RCC 7860 (cell line): ENCODE measurements at regions not wholly inside any gene's neighbourhood (a gene's known extent, or its start where the extent isn't known, plus 50 kb on each side); places are given as distances from the start of the nearest gene placed in this dataset.

Experiments
- DNase-seq: peaks from one replicate; pipeline ENCODE4 v3.0.0-alpha.2; 2015; ENCODE audit warnings: low spot score
- FAIRE-seq: peaks from 2 replicates; lab custom pipeline; 2012; peaks lifted over from hg19 to GRCh38; lab: Jason Lieb, UNC

GRCh38 chr10:128596906-128597305 is 470.7 kb upstream of the MKI67 start:
- DNase-seq (no peak), FAIRE-seq (no peak)

DNA sequence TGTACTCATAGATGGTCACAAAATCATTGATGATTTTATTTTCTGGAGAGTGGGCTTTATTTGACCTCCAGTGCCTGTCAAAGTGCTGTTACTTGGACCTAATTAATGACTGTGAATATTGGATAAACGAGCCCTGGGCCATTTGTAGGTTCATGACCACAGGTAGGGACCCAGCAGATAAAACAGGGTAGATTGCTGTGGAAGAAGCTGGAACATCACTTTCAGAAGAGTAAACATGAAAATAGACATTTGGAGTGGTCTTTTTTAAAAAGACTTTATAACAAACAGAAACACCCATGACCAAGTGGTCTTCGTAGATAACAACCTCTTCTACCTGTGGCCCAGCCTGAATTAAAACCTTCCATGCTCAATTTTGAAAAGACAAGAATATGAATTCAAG is 472.8 kb upstream of the MKI67 start:
- FAIRE-seq = no peak
- no peak for DNase-seq

DNA sequence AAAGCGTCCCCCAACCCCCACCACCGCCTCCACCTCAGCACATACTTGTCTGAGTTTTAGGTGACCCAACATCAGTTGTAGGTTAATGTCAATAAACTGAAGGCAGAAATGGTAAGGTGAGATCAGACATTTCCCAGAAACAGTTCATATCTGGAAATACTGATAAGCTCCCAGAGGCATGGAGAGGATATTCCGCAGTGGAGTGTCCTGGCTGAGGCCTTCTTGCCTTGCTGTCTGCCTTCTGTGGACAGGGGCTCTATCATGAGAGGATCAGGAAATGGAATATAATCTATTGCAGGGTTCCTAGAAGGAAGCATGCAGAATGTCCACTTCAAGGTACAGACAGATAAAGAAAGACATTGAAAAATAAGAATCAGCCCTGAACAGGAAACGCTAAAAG is 473.3 kb upstream of the MKI67 start:
- DNase-seq (no peak), FAIRE-seq (no peak)

GRCh38 chr10:128602183-128602582 is 476.0 kb upstream of the MKI67 start:
- no peak for DNase-seq
- FAIRE-seq = no peak

GRCh38 chr10:128604025-128604424 is 477.8 kb upstream of the MKI67 start:
- DNase-seq = no peak
- no peak for FAIRE-seq

DNA sequence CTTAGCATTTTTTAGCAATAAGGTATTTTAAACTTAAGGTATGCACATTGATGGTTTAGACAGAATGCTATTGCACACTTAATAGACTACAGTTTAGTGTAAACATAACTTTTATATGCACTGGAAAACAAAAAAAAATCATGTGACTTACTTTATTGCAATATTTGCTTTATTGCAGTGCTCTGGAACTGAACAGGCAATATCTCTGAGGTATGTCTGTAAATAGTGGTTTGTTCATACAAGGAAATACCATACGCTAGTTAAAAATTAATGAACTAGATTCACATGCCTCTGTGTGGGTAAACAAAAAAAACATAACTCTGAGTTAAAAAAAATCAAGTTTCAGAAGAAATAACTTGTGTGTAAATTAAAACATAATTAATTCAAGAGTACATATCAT is 479.0 kb upstream of the MKI67 start:
- FAIRE-seq = no peak
- no peak for DNase-seq

DNA sequence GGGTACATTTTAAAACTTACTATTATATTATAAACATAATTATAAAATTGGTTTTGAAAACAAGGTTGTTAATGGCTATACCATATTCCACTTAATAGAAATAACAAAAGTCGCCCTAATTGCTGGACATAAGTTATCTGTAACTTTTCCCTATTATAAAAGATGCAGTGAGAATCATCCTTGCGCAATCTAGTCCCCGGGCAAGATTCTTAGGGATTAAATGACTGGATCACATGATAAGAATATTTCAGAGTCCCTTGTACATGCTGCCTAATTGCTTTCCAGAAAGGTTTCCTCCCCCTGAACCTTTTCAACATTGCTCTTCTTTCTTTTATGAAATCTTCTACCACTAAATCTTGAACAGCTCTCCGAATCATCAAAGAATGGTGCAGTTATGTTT is 479.8 kb upstream of the MKI67 start:
- no peak for FAIRE-seq
- DNase-seq = no peak

- FAIRE-seq (no peak), DNase-seq (no peak)
These were observed 482.6 kb upstream of the MKI67 start for GRCh38 chr10:128608791-128609190.

GRCh38 chr10:128609460-128609859 is 483.2 kb upstream of the MKI67 start:
- no peak for DNase-seq
- FAIRE-seq = no peak

DNA sequence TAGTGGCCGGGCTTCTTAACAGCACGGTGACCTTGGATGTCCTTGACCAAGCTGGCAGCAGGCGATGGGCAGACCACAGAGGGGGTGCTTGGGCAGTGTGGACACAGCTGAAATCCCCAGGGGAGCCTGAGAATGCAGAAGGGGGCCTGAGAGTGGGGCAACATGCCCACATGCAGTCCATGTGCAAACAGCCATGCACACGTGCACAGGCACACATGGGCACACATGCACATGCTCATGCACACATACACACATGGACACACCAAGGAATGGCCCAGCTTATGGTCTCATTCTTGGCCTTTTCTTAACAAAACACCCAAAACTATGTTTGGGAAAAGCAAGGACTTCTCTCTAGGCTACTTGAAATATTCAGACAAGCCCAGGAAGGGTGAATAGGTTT is 483.9 kb upstream of the MKI67 start:
- FAIRE-seq (no peak), DNase-seq (no peak)

DNA sequence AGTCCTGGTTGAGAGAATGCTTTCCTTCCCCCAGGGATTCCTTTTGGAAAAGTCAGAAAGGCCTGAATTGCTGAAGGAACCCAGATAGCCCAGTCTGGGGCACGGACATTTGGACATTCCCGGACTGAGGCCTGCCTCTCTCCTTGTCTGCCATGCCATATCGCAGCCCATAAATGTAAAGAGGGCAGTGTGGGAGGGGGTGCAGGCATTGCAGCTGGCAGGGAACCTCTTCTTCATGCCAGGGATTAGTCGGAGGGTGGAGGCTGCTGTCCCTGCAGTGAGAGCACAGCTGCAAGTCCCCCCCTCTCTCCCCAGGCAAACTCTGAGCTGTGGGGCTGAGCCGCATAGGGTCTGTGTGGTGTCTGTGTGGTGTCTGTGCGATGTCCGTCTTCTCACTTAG is 486.0 kb upstream of the MKI67 start:
- FAIRE-seq (no peak), DNase-seq (no peak)

DNA sequence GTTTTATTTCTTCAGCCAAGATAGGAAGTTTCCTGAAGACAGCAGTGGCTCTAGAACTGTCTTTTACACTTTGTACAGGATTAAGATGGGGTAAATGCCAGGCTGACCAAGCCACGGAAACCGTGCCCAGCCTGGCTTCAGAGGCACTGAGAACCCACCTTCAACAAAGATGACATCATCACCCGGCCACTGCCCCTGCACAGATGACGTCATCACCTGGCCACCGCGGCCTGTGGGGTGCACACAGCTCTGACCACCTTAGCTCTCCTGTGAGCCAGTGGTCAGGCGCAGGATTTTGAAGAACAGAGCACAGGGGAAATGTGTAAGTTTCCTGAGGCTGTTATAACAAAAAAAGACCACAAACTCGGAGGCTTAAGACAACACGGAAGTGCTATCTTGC is 486.4 kb upstream of the MKI67 start:
- no peak for DNase-seq
- no peak for FAIRE-seq

DNA sequence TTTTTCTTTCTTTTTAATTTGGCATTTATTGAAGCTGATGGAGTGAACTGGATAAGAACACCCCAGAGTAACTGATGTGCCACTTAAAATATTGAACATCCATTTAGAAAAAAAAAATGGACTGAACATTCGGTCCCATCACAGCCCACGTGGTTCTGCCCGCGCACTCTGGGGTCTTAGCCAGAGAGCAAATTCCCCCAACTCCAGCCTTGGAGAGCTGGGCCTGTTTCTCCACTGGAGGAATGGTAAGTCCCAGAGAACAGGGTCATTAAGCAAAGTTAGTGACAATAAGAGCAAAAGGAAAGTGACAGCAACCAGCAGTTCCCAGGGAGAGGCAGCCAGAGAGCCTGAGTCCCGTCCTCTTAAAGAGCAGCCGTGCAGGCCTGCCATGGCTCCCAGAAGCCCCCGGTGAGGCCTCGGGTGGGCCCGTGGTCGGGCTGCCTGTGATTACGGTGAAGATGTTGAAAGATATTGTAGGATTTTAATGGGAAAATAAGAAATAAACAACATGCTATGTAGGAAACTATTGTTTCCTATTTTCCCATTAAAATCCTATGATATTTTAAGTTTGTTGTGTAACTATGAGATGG is 487.9 kb upstream of the MKI67 start:
- DNase-seq (no peak), FAIRE-seq (no peak)

DNA sequence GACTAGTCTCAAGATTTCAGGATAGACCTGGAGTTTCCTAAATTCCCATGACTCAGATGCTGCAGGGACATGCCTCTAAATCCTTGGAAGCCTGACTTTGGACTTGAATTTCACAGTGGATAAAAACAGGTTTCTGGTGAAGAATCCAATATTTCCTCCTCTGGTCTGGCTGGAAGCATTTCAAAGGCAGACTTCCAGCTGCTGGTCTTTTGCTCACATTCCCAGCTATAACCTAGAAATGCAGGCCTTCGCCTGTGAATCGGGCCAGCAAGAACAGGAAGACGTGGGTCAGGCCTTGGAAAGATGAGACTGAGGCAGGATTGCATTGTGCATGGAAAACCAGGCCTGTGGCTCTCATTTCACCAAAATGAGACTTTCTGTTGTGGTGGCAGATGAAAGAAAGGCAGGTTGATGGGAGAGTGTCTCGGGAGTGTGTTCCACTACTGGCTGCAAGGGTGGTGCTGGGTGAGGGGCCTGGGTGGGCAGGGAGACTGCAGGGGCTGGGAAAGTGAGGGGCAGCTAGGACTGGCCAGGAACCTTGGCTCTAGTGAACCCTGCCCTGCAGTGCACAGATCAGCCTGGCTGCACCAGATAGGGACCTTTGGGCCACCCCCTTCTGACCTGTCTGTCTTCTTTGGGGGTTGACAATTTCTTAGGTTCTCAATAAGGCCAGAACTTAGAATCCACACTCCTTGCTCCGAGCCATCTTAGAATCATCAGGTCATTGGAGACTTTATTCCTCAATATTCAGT is 488.8 kb upstream of the MKI67 start:
- FAIRE-seq (no peak), DNase-seq (no peak)

DNA sequence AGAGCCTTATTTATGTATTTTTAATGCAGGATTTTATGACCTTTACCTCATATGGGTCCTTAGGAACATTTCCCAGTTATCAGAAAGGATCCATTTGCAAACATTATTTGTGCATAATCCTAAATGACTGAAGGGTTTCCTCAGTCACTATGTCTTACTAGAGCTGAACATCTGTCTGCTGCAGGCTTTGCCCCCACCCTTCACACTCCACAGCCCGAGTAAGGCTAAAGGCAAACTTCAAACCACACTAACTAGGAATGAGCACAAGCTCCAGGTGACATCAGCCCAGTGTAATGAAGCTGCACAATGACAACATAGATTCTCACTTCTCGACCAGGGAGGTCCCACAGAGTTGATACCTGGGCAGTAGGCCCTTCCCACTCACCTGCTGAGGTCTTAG is 491.3 kb upstream of the MKI67 start:
- DNase-seq = no peak
- no peak for FAIRE-seq

DNA sequence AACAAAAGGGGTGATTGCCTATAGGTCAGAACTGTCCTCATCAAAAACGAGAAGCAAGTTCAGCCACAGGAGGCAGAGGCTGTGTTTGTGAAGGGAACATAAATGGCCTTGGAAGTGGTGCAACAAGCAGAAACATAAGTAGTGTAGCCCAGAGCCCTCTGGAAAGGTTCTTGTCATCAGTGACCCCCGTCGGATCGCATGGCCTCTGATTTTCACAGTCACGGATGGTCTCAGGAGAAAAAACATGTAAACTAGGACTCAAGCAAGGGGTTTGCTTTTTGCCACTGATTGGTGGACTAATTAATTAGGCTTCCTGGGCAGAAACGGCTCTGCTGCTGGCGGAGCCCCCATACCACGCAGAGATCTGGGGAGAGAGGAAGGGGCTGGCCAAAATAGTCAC is 496.5 kb upstream of the MKI67 start:
- FAIRE-seq = no peak
- no peak for DNase-seq

DNA sequence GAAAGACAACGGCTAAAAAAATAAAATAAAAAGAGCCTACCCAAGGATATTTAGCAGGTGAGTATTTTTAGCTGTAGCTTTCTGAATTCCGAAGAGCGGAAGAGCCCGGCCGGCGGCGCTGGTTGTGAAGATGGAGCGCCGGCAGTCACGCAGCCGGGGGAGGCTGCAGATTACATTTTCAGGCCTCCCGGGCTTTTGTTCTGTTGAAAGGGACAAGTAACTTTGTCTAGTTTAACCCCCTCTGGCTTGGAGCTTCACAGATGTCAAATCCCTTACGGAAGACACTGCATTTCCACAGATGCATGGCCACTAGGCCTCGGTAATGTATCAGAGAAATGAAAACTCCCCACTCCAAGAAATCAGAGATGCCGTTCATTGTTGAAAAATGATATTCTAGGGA is 497.6 kb upstream of the MKI67 start:
- FAIRE-seq (no peak), DNase-seq (no peak)

DNA sequence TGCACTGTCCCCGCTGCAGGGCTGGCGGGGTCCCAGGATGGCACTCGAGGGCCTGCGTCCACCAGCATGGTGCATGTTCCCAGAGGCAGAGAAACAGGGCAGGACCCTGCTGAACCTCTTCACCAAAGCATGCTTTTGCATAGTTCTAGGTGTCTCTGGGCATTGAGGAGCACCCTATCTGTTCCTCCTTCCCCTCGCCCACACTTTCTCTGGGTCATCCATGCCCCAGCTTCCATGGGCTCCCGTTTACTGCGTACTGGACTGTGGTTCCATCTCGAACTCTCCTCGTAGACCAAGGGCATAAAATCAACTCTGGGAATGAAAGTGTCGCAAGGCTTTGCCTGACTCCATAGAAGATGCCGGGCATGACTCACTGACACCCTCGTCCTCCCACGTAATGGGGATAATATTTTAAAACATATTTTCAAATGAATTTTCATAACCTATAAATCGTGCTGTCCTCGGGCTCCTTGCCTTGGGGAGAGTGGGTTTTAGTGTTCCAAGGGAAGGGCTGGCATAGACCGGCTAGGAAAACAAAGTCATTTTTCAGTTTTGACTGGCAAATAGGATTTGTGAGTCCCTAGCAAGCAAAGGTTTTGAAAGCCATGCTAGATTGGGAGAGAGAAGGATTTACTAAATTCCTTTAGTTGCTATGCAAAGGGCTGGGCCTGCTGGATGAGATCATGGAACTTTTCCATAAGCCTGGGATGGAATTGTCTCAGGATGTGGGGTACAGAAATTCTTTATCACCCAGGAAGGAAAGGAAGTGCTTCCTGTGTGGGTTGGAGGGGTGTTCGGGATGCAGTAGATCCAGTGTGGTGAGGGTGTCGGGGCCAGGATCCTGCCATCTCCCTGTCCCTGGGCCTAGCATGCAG is 498.7 kb upstream of the MKI67 start:
- no peak for DNase-seq
- no peak for FAIRE-seq

DNA sequence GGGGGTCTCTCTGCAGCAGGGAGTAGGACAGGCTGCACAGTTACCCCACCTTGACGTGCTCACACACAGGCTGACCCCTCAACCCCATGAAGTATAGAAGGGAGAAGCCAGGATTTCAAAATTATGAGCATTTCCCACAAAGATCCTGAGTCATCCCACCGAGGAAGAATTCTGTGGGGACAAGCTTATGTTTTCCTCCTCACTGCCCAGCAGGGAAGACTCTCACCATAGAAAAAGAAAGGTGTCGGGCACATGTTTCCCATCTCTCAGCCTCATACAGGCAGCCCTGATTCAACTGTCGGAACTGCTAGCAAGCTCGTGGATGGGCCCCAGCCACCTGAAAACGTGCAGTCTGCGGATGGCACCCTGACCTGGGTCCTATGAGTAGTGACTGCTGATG is 499.7 kb upstream of the MKI67 start:
- FAIRE-seq (no peak), DNase-seq (no peak)

- no peak for DNase-seq
- no peak for FAIRE-seq
These were observed 500.3 kb upstream of the MKI67 start for GRCh38 chr10:128626397-128627000.

DNA sequence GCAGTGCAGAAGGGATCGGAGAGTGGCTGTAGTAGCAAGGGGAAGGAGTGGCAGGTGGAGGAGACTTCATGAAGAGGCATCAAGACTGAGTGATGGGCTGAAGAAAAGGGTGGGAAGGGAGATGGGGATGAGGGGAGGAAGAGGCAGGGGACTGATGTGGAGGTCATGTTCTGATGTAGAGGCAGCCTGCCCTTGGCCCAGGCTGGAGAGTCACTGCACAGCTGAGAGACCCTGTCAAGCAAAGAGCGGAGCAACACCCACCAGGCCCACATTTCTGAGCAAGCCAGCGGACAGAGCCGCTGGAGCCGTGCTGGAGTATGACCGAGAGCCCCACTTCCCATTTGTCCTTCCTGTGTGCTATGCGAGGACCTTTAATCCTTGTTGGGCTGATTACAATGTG is 501.6 kb upstream of the MKI67 start:
- no peak for DNase-seq
- no peak for FAIRE-seq

GRCh38 chr10:128628252-128628651 is 502.0 kb upstream of the MKI67 start:
- FAIRE-seq = no peak
- DNase-seq = no peak
